Colonic mucosa (tissue), 4 donors: ENCODE measurements at regions not wholly inside any gene's neighbourhood (a gene's known extent, or its start where the extent isn't known, plus 50 kb on each side); places are given as distances from the start of the nearest gene placed in this dataset.

Experiments
- DNase-seq: peaks from one replicate; pipeline ENCODE4 v3.0.0-alpha.2; 2020
- H3K27ac ChIP-seq: fragments of 200-600 bp; one replicate; pipeline ENCODE4 v1.8.0; 2021
- H3K27me3 ChIP-seq: fragments of 200-600 bp; one replicate; pipeline ENCODE4 v1.8.0; 2021
- H3K36me3 ChIP-seq: fragments of 200-600 bp; one replicate; pipeline ENCODE4 v1.8.0; 2021
- H3K4me1 ChIP-seq: fragments of 200-600 bp; one replicate; pipeline ENCODE4 v1.8.0; 2021; ENCODE audit warnings: mild to moderate bottlenecking
- H3K4me3 ChIP-seq: fragments of 200-600 bp; one replicate; pipeline ENCODE4 v1.8.0; 2021
- H3K9ac ChIP-seq, 2 donors: one replicate each; pipeline ENCODE4 v1.7.0; 2013; ENCODE audit warnings: control low read depth in 2 of 2, low read depth in 2 of 2, low read length in 2 of 2
- H3K9me3 ChIP-seq: fragments of 200-600 bp; one replicate; pipeline ENCODE4 v1.8.0; 2021
- intact Hi-C: fragments of 100-400 bp; cut with DNase I; formaldehyde crosslinking; loops from one replicate; pipeline ENCODE4 v1.14.1; 2022
- TF ChIP-seq, protein P1 (sequence below): fragments of 200-600 bp; IDR thresholded peaks from one replicate; pipeline ENCODE4 v1.8.0; 2022; ENCODE audit warnings: antibody characterized with exemption, mild to moderate bottlenecking
- donor health status: healthy.
- donor health status: DM: no; HTN: no; CAD: no.
- donor health status: DM: no; HTN: no; CAD: no.

GRCh38 chr5:98443881-98444280, 329.6 kb upstream of the RGMB start:
- Histone ChIP-seq H3K27me3 (no peaks in the 10 kb centered on the region), H3K9me3 (peaks cover 8% of the 10 kb centered on the region), H3K9ac (no peak overlapping the region), H3K36me3 (no peaks in the 10 kb centered on the region), H3K4me1 (no peaks in the 10 kb centered on the region), H3K27ac (no peak overlapping the region), H3K4me3 (no peak overlapping the region)
- DNase-seq: no peak
- TF ChIP-seq, protein P1, sequence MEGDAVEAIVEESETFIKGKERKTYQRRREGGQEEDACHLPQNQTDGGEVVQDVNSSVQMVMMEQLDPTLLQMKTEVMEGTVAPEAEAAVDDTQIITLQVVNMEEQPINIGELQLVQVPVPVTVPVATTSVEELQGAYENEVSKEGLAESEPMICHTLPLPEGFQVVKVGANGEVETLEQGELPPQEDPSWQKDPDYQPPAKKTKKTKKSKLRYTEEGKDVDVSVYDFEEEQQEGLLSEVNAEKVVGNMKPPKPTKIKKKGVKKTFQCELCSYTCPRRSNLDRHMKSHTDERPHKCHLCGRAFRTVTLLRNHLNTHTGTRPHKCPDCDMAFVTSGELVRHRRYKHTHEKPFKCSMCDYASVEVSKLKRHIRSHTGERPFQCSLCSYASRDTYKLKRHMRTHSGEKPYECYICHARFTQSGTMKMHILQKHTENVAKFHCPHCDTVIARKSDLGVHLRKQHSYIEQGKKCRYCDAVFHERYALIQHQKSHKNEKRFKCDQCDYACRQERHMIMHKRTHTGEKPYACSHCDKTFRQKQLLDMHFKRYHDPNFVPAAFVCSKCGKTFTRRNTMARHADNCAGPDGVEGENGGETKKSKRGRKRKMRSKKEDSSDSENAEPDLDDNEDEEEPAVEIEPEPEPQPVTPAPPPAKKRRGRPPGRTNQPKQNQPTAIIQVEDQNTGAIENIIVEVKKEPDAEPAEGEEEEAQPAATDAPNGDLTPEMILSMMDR: no peak
- intact Hi-C loops: no loop called here

- Histone ChIP-seq H3K9me3 (no peaks in the 10 kb centered on the region), H3K36me3 (no peaks in the 10 kb centered on the region), H3K4me3 (no peak overlapping the region), H3K27ac (no peak overlapping the region), H3K4me1 (no peaks in the 10 kb centered on the region), H3K27me3 (no peaks in the 10 kb centered on the region), H3K9ac (no peak overlapping the region)
- no peak for DNase-seq
- intact Hi-C loops: no loop called here
- TF ChIP-seq, protein P1: no peak
These were observed 320.2 kb upstream of the RGMB start for GRCh38 chr5:98453296-98453695.

- no peaks in the 10 kb centered on the region for H3K36me3 ChIP-seq
These were observed 319.1 kb upstream of the RGMB start for GRCh38 chr5:98454407-98454806.

GRCh38 chr5:98454904-98455303, 318.6 kb upstream of the RGMB start:
- Histone ChIP-seq H3K4me1 (no peaks in the 10 kb centered on the region), H3K27me3 (no peaks in the 10 kb centered on the region), H3K9ac (no peak overlapping the region), H3K36me3 (no peaks in the 10 kb centered on the region), H3K27ac (no peak overlapping the region), H3K9me3 (no peaks in the 10 kb centered on the region), H3K4me3 (no peak overlapping the region)
- no peak for DNase-seq
- intact Hi-C loops: no loop called here
- TF ChIP-seq, protein P1: no peak

More at GRCh38 chr5:98454407-98454806, 319.1 kb upstream of the RGMB start:
- no peak overlapping the region for H3K4me3 ChIP-seq
- no peaks in the 10 kb centered on the region for H3K9me3 ChIP-seq
- TF ChIP-seq, protein P1: no peak
- no peaks in the 10 kb centered on the region for H3K27me3 ChIP-seq
- H3K27ac ChIP-seq: no peak overlapping the region
- intact Hi-C loops: no loop called here
- H3K9ac ChIP-seq: no peak overlapping the region
- DNase-seq: no peak
- no peaks in the 10 kb centered on the region for H3K4me1 ChIP-seq

DNA sequence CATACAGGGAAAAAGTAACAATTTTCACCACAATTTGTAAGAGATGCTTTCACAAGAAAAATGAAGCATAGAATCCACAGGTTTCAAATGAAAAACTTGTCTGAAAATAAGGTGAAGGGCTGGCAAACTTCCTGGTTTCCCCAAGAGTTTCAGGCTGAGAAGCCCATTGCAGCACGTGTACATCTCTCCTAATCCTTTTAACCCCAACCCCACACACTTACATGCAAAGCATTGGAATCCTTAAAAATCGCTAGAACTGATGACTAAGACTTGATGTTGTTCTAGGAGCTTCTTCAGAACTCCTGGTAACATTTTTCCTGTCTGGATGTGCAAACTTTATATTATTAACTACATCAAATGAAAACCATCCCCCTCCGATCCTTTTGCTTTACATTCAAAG, 317.8 kb upstream of the RGMB start:
- intact Hi-C loops: no loop called here
- no peaks in the 10 kb centered on the region for H3K9me3 ChIP-seq
- H3K4me1 ChIP-seq: no peaks in the 10 kb centered on the region
- TF ChIP-seq, protein P1: no peak
- H3K27ac ChIP-seq: no peak overlapping the region
- H3K4me3 ChIP-seq: no peak overlapping the region
- no peaks in the 10 kb centered on the region for H3K27me3 ChIP-seq
- H3K36me3 ChIP-seq: no peaks in the 10 kb centered on the region
- no peak for DNase-seq
- H3K9ac ChIP-seq: no peak overlapping the region

GRCh38 chr5:98458004-98458403, 315.5 kb upstream of the RGMB start:
- Histone ChIP-seq H3K4me1 (no peaks in the 10 kb centered on the region), H3K4me3 (no peak overlapping the region), H3K9ac (no peak overlapping the region), H3K27ac (no peak overlapping the region), H3K9me3 (no peaks in the 10 kb centered on the region), H3K36me3 (no peaks in the 10 kb centered on the region), H3K27me3 (no peaks in the 10 kb centered on the region)
- no peak for DNase-seq
- TF ChIP-seq, protein P1: no peak
- intact Hi-C loops: no loop called here
